ENCODE measurements at regions not wholly inside any gene's neighbourhood (a gene's known extent, or its start where the extent isn't known, plus 50 kb on each side); places are given as distances from the start of the nearest gene placed in this dataset.

GRCh38 chr3:94280958-94281357, 218.1 kb downstream of the NSUN3 start:
- H3K36me3 Mint-ChIP-seq (ENCODE audit: low read depth): no peaks in the 10 kb centered on the region
- no peaks in the 10 kb centered on the region for H3K9me3 Mint-ChIP-seq
- H3K4me1 Mint-ChIP-seq: no peaks in the 10 kb centered on the region
- no peak for DNase-seq (ENCODE audit: low read depth, low spot score)
- no peak for TF ChIP-seq CTCF (conservative IDR thresholded peaks at IDR 0.05)
- no peak overlapping the region for H3K4me3 Mint-ChIP-seq
- H3K27ac Mint-ChIP-seq (ENCODE audit: unreplicated experiment): no peak overlapping the region
- no peaks in the 10 kb centered on the region for H3K27me3 Mint-ChIP-seq (ENCODE audit: low read depth)

- H3K27ac Mint-ChIP-seq (ENCODE audit: unreplicated experiment): no peak overlapping the region
- no peak overlapping the region for H3K4me3 Mint-ChIP-seq
- H3K36me3 Mint-ChIP-seq (ENCODE audit: low read depth): no peaks in the 10 kb centered on the region
- DNase-seq (ENCODE audit: low read depth, low spot score): no peak
- no peaks in the 10 kb centered on the region for H3K9me3 Mint-ChIP-seq
- no peaks in the 10 kb centered on the region for H3K27me3 Mint-ChIP-seq (ENCODE audit: low read depth)
- no peaks in the 10 kb centered on the region for H3K4me1 Mint-ChIP-seq
- TF ChIP-seq CTCF (conservative IDR thresholded peaks at IDR 0.05): peak; percentile 55
Measured at GRCh38 chr3:94285872-94286271, 223.0 kb downstream of the NSUN3 start.

GRCh38 chr3:94291686-94292085, 228.8 kb downstream of the NSUN3 start:
- Mint-ChIP-seq H3K27me3 (ENCODE audit: low read depth) (no peaks in the 10 kb centered on the region), H3K36me3 (ENCODE audit: low read depth) (no peaks in the 10 kb centered on the region), H3K27ac (ENCODE audit: unreplicated experiment) (no peak overlapping the region), H3K4me3 (no peak overlapping the region), H3K4me1 (no peaks in the 10 kb centered on the region), H3K9me3 (peaks cover 5% of the 10 kb centered on the region)
- DNase-seq (ENCODE audit: low read depth, low spot score): no peak
- TF ChIP-seq CTCF (conservative IDR thresholded peaks at IDR 0.05): no peak

- Mint-ChIP-seq H3K36me3 (ENCODE audit: low read depth) (no peaks in the 10 kb centered on the region), H3K27ac (ENCODE audit: unreplicated experiment) (no peak overlapping the region), H3K4me1 (no peaks in the 10 kb centered on the region), H3K9me3 (peaks cover 7% of the 10 kb centered on the region), H3K4me3 (no peak overlapping the region), H3K27me3 (ENCODE audit: low read depth) (no peaks in the 10 kb centered on the region)
- DNase-seq (ENCODE audit: low read depth, low spot score): no peak
- TF ChIP-seq CTCF (conservative IDR thresholded peaks at IDR 0.05): no peak
Measured at GRCh38 chr3:94292151-94292550, 229.3 kb downstream of the NSUN3 start.

GRCh38 chr3:94293793-94294195, 230.9 kb downstream of the NSUN3 start:
- Mint-ChIP-seq H3K27me3 (ENCODE audit: low read depth) (no peaks in the 10 kb centered on the region), H3K4me3 (no peak overlapping the region), H3K4me1 (no peaks in the 10 kb centered on the region), H3K36me3 (ENCODE audit: low read depth) (no peaks in the 10 kb centered on the region), H3K9me3 (peaks cover 7% of the 10 kb centered on the region), H3K27ac (ENCODE audit: unreplicated experiment) (no peak overlapping the region)
- no peak for DNase-seq (ENCODE audit: low read depth, low spot score)
- no peak for TF ChIP-seq CTCF (conservative IDR thresholded peaks at IDR 0.05)

- no peak overlapping the region for H3K4me3 Mint-ChIP-seq
- peaks cover 7% of the 10 kb centered on the region for H3K9me3 Mint-ChIP-seq
- no peaks in the 10 kb centered on the region for H3K27me3 Mint-ChIP-seq (ENCODE audit: low read depth)
- TF ChIP-seq CTCF (conservative IDR thresholded peaks at IDR 0.05): no peak
- DNase-seq (ENCODE audit: low read depth, low spot score): no peak
- no peaks in the 10 kb centered on the region for H3K36me3 Mint-ChIP-seq (ENCODE audit: low read depth)
- no peaks in the 10 kb centered on the region for H3K4me1 Mint-ChIP-seq
- H3K27ac Mint-ChIP-seq (ENCODE audit: unreplicated experiment): no peak overlapping the region
Measured at GRCh38 chr3:94294806-94295205, 231.9 kb downstream of the NSUN3 start.

All from neural crest cell (in vitro differentiated cells).